Stimulated activated naive CD8-positive, alpha-beta T cell treated with anti-CD3 and anti-CD28 coated beads, Interleukin-15, amount 100 ng/mL, for 72 hours (primary cell): ENCODE measurements at regions not wholly inside any gene's neighbourhood (a gene's known extent, or its start where the extent isn't known, plus 50 kb on each side); places are given as distances from the start of the nearest gene placed in this dataset.

Source experiments
- ATAC-seq: fragments of 150-1000 bp; cut with Tn5 transposase; 2 replicates; pipeline ENCODE4 v1.10.0; 2021; ENCODE audit warnings: mild to moderate bottlenecking, moderate library complexity
- DNase-seq, 2 donors: peaks; one replicate each; pipeline ENCODE4 v3.0.0; 2021 to 2022
- H3K27ac Mint-ChIP-seq, 2 donors: one replicate each; pipeline ENCODE4 v1.8.0; 2022; ENCODE audit warnings: mild to moderate bottlenecking in 2 of 2, mixed read lengths in 2 of 2, moderate library complexity in 2 of 2
- H3K27me3 Mint-ChIP-seq: one replicate; pipeline ENCODE4 v1.8.0; 2022; ENCODE audit warnings: mixed read lengths
- H3K4me1 Mint-ChIP-seq: one replicate; pipeline ENCODE4 v1.8.0; 2022; ENCODE audit warnings: mild to moderate bottlenecking, mixed read lengths
- H3K4me3 Mint-ChIP-seq, 2 donors: one replicate each; pipeline ENCODE4 v1.8.0; 2022; ENCODE audit warnings: mild to moderate bottlenecking in 2 of 2, mixed read lengths in 2 of 2, moderate library complexity in 1 of 2
- H3K9me3 Mint-ChIP-seq, 2 donors: one replicate each; pipeline ENCODE4 v1.8.0; 2022; ENCODE audit warnings: mixed read lengths in 2 of 2

DNA sequence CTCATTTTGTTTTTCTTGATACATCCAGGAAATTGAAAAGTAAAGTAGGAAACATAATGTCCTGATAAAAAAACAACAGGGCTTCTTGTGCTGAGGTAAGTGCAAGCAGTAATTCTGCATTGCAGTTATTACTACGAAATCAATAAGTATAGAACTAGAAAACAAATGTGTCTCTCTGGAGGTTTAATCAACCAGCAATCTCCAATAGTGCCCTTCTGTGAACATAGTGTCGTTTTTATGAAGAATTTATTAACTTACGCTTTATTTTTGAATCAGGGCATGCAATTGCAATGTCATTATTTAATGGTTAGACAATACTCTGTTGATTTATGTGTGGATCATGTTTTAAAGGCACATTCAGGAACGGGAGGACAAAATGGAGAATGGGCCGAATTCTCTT, 494.1 kb upstream of the NOVA1 start:
- ATAC-seq, result no peak
- no peak for DNase-seq
- Mint-ChIP-seq H3K4me3 (no peak overlapping the region), H3K27me3 (no peaks in the 10 kb centered on the region), H3K27ac (no peak overlapping the region), H3K4me1 (no peaks in the 10 kb centered on the region), H3K9me3 (peaks cover 12 to 25% of the 10 kb centered on the region in 2 donors)

- H3K9me3 Mint-ChIP-seq, result peaks cover 22 to 34% of the 10 kb centered on the region in 2 donors
- H3K27ac Mint-ChIP-seq, result no peak overlapping the region
- H3K27me3 Mint-ChIP-seq, result no peaks in the 10 kb centered on the region
- DNase-seq (no peak), ATAC-seq (no peak)
- H3K4me1 Mint-ChIP-seq, result no peaks in the 10 kb centered on the region
- H3K4me3 Mint-ChIP-seq, result no peak overlapping the region
These were observed 498.3 kb upstream of the NOVA1 start for GRCh38 chr14:27096091-27096490.

GRCh38 chr14:27098451-27098850, 500.6 kb upstream of the NOVA1 start:
- ATAC-seq, result no peak
- Mint-ChIP-seq H3K27ac (no peak overlapping the region), H3K4me3 (no peak overlapping the region), H3K27me3 (no peaks in the 10 kb centered on the region), H3K9me3 (peaks cover 22 to 27% of the 10 kb centered on the region in 2 donors), H3K4me1 (no peaks in the 10 kb centered on the region)
- no peak for DNase-seq

GRCh38 chr14:27114180-27114579, 516.3 kb upstream of the NOVA1 start:
- no peak overlapping the region for H3K4me3 Mint-ChIP-seq
- ATAC-seq, result no peak
- H3K4me1 Mint-ChIP-seq, result no peaks in the 10 kb centered on the region
- no peak overlapping the region for H3K27ac Mint-ChIP-seq
- peaks cover 9 to 12% of the 10 kb centered on the region in 2 donors for H3K9me3 Mint-ChIP-seq
- DNase-seq, result no peak
- H3K27me3 Mint-ChIP-seq, result no peaks in the 10 kb centered on the region

DNA sequence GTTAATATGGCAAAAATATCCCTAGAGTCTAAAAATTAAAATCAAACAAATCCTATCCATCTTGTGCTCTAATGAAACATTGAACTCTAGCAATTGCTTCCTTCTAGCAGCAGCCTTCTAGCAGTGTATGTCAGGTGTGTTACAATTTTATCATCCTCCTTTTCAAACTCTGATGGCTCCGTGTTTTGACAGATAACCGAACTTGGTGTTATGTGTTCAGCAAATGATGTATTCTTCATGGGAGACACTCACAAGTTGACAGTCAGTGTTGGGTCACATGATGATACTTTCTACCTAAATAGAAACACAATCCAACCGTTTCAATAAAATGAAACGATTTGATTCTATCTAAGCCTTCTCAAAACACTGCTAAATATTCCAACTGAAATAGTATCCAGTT, 525.3 kb upstream of the NOVA1 start:
- H3K9me3 Mint-ChIP-seq, result peaks cover 22 to 37% of the 10 kb centered on the region in 2 donors
- no peak overlapping the region for H3K4me3 Mint-ChIP-seq
- H3K4me1 Mint-ChIP-seq, result no peaks in the 10 kb centered on the region
- DNase-seq, result no peak
- no peaks in the 10 kb centered on the region for H3K27me3 Mint-ChIP-seq
- no peak overlapping the region for H3K27ac Mint-ChIP-seq
- no peak for ATAC-seq

DNA sequence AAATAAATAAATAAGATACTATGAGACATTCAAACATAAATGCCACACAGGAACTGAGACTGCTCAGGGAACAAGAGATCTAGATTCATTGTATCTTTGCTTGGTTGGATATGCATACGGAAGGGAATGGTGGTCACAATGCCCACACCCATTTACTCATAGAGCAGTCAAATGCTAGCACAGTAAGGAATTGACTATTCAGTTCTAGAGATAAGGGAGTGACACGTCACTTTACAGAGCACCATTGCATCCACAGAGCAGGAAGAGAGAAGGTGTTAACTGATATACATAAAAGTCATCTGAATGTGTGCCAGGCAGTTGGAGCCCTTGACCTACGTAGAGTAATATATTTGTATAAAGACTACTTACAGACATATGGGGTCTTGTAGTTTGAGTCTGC, 530.0 kb upstream of the NOVA1 start:
- Mint-ChIP-seq H3K27ac (no peak overlapping the region), H3K27me3 (no peaks in the 10 kb centered on the region), H3K4me1 (no peaks in the 10 kb centered on the region), H3K9me3 (peaks cover 15 to 18% of the 10 kb centered on the region in 2 donors), H3K4me3 (no peak overlapping the region)
- no peak for DNase-seq
- no peak for ATAC-seq

DNA sequence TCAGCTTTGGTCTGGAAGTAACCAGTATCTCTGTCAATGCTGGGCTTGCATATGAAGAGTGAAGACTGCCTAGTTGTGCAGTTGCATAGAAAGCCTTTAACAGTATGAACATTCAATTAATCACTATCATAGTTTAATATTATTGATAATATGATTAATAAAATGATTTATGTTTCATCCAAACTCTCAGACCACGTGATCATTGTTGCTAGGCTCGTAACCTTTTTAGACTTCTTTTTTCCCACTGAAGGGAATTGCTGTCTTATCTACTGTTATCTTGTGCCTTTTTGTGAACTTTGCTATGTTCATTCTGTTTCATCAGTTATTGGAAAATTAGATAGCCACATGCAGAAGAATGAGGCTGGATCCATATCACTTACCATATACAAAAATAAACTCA, 536.4 kb upstream of the NOVA1 start:
- peaks cover 4 to 8% of the 10 kb centered on the region in 2 donors for H3K9me3 Mint-ChIP-seq
- H3K4me1 Mint-ChIP-seq, result no peaks in the 10 kb centered on the region
- no peaks in the 10 kb centered on the region for H3K27me3 Mint-ChIP-seq
- no peak for DNase-seq
- H3K27ac Mint-ChIP-seq, result no peak overlapping the region
- H3K4me3 Mint-ChIP-seq, result no peak overlapping the region
- ATAC-seq, result no peak

GRCh38 chr14:27145170-27145569, 547.3 kb upstream of the NOVA1 start:
- H3K27ac Mint-ChIP-seq, result no peak overlapping the region
- DNase-seq (no peak), ATAC-seq (no peak)
- H3K4me1 Mint-ChIP-seq, result no peaks in the 10 kb centered on the region
- H3K4me3 Mint-ChIP-seq, result no peak overlapping the region
- no peaks in the 10 kb centered on the region for H3K27me3 Mint-ChIP-seq
- peaks cover 14 to 26% of the 10 kb centered on the region in 2 donors for H3K9me3 Mint-ChIP-seq

DNA sequence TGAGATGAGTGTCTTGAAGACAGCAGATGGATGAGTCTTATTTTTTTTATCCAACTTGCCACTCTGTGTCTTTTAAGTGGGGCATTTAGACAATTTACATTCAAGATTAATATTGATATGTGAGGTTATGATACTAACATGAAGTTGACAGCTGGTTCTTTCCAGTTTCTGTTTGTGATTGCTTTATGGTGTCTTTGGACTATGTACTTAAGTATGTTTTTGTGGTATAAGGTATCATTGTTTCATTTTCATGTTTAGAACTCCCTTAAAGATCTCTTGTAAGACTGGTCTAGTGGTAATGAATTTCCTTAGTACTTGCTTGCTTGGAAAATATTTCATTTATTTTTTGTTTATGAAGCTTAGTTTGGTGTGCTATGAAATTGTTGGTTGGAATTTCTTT, 550.3 kb upstream of the NOVA1 start:
- no peaks in the 10 kb centered on the region for H3K27me3 Mint-ChIP-seq
- no peak for ATAC-seq
- no peak for DNase-seq
- no peak overlapping the region for H3K4me3 Mint-ChIP-seq
- H3K27ac Mint-ChIP-seq, result no peak overlapping the region
- no peaks in the 10 kb centered on the region for H3K4me1 Mint-ChIP-seq
- H3K9me3 Mint-ChIP-seq, result peaks cover 14 to 33% of the 10 kb centered on the region in 2 donors

- peaks cover 18 to 20% of the 10 kb centered on the region in 2 donors for H3K9me3 Mint-ChIP-seq
- DNase-seq (no peak), ATAC-seq (no peak)
- no peaks in the 10 kb centered on the region for H3K27me3 Mint-ChIP-seq
- no peak overlapping the region for H3K27ac Mint-ChIP-seq
- H3K4me1 Mint-ChIP-seq, result no peaks in the 10 kb centered on the region
- H3K4me3 Mint-ChIP-seq, result no peak overlapping the region
These were observed 566.3 kb upstream of the NOVA1 start for GRCh38 chr14:27164139-27164538.

DNA sequence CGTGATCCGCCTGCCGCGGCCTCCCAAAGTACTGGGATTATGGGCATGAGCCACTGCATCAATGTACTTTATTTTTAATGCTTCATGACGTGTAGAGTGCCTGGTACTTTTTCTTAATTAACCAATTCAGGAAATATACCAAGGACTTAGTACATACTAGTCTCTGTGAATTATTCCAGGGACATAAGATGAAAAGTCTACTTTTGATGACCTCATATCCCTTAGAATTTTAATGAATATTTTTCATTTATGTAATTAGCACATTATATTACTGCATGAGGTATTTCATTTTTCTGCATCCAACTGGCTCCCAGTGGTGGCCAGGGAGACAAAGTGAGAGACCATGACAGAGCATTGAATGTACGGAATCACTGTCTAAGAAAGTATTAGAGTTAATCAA, 577.7 kb upstream of the NOVA1 start:
- no peak overlapping the region for H3K27ac Mint-ChIP-seq
- ATAC-seq, result no peak
- no peak overlapping the region for H3K4me3 Mint-ChIP-seq
- no peaks in the 10 kb centered on the region for H3K4me1 Mint-ChIP-seq
- H3K9me3 Mint-ChIP-seq, result peaks cover 7 to 13% of the 10 kb centered on the region in 2 donors
- no peak for DNase-seq
- H3K27me3 Mint-ChIP-seq, result no peaks in the 10 kb centered on the region

DNA sequence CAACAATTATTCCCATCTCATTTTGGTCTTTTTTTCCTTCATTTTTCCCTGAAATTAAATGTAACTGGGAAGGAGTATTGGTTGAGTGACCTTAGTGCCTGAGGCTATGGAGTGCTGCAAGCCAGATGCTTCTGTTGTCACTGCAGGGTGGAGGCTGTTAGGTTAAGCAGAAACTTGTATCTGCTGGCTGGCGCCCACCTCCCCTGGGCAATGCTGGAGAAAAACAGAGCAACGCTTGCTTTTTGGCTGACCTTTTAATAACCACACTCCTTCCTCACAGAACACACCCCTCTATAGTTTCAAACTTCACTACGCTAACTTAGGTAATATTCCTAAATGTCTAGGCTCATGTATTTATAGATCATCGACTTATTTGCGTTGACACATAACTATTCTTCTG, 583.5 kb upstream of the NOVA1 start:
- H3K27ac Mint-ChIP-seq, result no peak overlapping the region
- ATAC-seq (no peak), DNase-seq (no peak)
- peaks cover 7 to 10% of the 10 kb centered on the region in 2 donors for H3K9me3 Mint-ChIP-seq
- no peak overlapping the region for H3K4me3 Mint-ChIP-seq
- H3K27me3 Mint-ChIP-seq, result no peaks in the 10 kb centered on the region
- no peaks in the 10 kb centered on the region for H3K4me1 Mint-ChIP-seq

GRCh38 chr14:27184427-27184826, 586.6 kb upstream of the NOVA1 start:
- no peak for ATAC-seq
- no peaks in the 10 kb centered on the region for H3K4me1 Mint-ChIP-seq

GRCh38 chr14:27186048-27186447, 588.2 kb upstream of the NOVA1 start:
- Mint-ChIP-seq H3K27ac (no peak overlapping the region), H3K4me1 (no peaks in the 10 kb centered on the region), H3K9me3 (peaks cover 15 to 19% of the 10 kb centered on the region in 2 donors), H3K27me3 (no peaks in the 10 kb centered on the region), H3K4me3 (no peak overlapping the region)
- DNase-seq (no peak), ATAC-seq (no peak)

More at GRCh38 chr14:27184427-27184826, 586.6 kb upstream of the NOVA1 start:
- Mint-ChIP-seq H3K4me3 (no peak overlapping the region), H3K27me3 (no peaks in the 10 kb centered on the region), H3K27ac (no peak overlapping the region), H3K9me3 (peaks cover 8 to 10% of the 10 kb centered on the region in 2 donors)
- DNase-seq, result no peak

DNA sequence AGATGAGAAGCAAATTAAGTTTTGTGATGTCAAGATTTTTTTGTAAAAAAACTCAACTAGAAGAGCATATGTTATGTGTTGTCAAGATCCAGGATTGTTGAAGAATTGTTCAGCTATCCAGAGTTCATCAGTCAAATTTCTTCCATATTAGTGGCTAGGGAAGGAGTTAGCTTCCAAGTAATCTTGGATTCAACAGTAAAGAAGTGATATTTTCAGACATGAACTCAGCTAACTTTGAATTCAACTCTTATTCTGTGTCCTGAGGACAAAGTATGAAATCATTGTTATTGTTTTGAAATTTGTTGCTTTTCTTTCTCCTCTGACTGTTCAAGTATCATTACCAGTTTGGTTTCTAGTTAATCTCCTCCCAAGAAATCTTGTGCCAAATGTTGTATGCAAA, 589.3 kb upstream of the NOVA1 start:
- no peaks in the 10 kb centered on the region for H3K4me1 Mint-ChIP-seq
- no peak for ATAC-seq

DNA sequence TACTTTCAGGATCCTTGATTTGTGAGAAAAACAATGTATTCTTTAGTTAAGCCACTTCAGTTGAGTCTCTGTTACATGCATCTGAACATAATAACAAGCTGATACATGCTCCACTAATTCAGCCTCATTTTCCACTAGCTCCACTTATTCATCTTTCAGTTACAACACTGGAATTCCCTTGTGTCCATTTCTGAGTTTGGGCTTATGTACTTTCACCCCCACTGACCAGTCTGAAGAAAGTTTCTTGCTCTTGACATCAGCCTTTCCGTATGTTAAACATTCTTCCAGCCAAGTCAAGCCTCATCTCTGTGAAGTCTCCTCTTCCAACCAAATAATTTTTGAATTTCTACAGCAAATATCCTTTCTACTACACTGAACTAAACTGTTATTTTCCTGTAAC, 592.5 kb upstream of the NOVA1 start:
- Mint-ChIP-seq H3K27me3 (no peaks in the 10 kb centered on the region), H3K27ac (no peak overlapping the region), H3K4me1 (no peaks in the 10 kb centered on the region)

More for the DNA sequence above, 589.3 kb upstream of the NOVA1 start:
- Mint-ChIP-seq H3K4me3 (no peak overlapping the region), H3K27me3 (no peaks in the 10 kb centered on the region), H3K27ac (no peak overlapping the region), H3K9me3 (peaks cover 15 to 20% of the 10 kb centered on the region in 2 donors)
- DNase-seq, result no peak

DNA sequence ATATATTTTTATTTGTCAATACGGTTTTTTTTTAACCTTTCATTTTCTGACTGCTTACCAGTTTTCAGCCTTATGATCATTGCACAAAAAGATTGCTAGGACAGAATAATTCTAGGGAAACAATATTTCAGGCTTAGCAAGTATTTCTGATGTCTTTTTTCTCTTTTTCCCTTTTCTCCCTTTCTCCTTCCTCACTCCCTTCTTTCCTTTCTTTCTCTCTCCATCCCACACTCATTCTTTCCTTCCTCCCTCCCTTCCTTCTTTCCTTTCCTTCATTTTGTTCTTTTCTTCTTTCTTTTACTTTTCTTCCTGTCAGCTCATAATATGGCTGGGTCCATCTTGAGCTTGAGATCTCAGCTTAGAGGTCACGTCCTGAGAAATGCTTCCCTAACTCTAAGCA, 601.4 kb upstream of the NOVA1 start:
- Mint-ChIP-seq H3K27me3 (no peaks in the 10 kb centered on the region), H3K9me3 (peaks cover 8 to 13% of the 10 kb centered on the region in 2 donors), H3K27ac (no peak overlapping the region), H3K4me1 (no peaks in the 10 kb centered on the region), H3K4me3 (no peak overlapping the region)
- DNase-seq, result no peak
- ATAC-seq, result no peak

More for the DNA sequence above, 592.5 kb upstream of the NOVA1 start:
- ATAC-seq, result no peak
- peaks cover 10 to 28% of the 10 kb centered on the region in 2 donors for H3K9me3 Mint-ChIP-seq
- no peak for DNase-seq
- no peak overlapping the region for H3K4me3 Mint-ChIP-seq
